ENCODE measurements at regions not wholly inside any gene's neighbourhood (a gene's known extent, or its start where the extent isn't known, plus 50 kb on each side); places are given as distances from the start of the nearest gene placed in this dataset.
A peak's percentile ranks its signal among the peaks of the same experiment; 100 is the strongest.

DNA sequence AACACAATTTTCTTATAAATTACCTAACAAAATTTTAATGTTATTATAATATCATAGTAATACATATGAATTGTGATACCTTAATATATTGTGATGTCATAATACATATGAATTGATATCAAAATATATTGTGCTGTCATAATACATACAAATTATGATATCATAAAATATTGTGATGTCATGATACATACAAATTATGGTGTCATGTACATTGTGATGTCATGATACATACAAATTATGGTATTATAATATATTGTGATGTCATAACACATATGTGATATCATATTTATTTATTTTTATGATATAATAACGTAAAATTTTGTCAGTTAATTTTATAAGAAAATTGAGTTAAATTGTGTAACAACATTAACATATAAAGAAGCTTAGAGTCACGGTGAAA is 1927.2 kb downstream of the TP53TG3F start:
- no peak for DNase-seq (ENCODE audit: low spot score)

DNA sequence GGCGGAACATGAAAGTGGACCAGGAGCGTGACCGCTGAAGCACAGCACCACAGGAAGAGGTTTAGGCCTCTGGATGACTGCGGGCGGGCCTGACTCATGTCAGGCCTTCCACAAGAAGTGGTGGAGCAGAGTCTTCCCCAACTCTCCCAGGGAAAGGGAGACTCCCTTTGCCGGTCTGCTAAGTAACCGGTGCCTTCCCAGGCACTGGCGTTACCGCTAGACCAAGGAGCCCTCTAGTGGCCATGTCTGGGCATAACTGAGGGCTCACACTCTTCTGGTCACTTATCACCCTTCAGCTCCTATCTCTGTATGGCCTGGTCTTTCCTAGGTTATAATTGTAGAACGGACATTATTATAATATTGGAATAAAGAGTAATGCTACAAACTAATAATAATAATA is 1931.9 kb downstream of the TP53TG3F start:
- peak; percentile 4 for DNase-seq (ENCODE audit: low spot score)

DNA sequence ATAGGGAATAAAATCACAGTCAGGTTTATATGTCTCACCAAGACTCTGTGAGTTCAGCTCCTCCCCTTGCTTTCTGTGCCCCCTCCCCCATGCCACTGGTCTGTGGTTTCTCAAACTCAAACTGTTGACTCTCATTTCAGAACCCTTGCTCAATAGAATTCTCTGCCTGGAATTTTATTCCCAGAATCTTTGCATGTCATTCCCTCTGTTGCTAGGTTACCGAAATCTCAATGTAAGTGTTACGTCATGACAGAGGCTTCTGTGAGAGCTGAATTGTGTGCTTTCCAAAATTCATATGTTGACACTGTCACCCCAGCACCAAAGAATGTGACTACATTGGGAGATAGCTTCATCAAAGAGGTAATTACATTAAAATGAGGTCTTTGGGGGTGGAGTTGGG is 1938.8 kb downstream of the TP53TG3F start:
- DNase-seq (ENCODE audit: low spot score): no peak

DNA sequence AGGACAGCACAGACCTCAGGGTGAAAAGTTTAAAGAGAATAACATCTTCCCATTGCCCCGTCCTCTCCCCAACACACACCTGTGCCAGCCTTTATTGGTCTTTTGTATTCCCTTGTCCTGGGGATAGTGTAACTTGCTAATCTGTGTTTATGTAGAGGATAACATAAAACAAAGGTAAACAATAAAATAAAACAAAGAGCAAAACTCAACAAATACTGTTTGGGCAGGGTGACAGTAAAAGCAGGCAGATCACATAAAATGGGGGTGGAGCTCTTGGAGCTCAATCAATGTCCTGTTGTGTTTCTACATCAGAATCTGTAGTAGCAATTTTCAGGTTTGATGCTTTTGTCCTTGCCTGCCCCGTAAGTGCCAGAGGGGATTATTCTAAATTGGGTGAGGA is 1939.7 kb downstream of the TP53TG3F start:
- DNase-seq (ENCODE audit: low spot score): no peak

DNA sequence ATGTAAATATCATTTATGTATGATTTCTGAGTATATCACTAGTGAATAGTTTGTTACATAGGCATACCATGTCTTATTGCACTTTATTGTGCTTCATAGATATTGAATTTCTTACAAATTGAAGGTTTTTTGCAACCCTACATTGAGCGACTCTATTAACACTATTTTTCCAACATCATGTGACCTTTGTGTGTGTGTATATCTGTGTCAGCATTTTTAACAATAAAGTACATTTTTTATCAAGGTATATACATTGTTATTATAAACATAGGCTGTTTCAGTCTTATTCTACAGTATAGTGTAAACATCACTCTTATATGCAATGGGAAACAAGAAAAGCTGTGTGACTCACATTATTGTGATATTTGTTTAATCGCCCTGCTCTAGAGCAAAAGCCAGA is 1944.9 kb downstream of the TP53TG3F start:
- DNase-seq (ENCODE audit: low spot score): no peak

DNA sequence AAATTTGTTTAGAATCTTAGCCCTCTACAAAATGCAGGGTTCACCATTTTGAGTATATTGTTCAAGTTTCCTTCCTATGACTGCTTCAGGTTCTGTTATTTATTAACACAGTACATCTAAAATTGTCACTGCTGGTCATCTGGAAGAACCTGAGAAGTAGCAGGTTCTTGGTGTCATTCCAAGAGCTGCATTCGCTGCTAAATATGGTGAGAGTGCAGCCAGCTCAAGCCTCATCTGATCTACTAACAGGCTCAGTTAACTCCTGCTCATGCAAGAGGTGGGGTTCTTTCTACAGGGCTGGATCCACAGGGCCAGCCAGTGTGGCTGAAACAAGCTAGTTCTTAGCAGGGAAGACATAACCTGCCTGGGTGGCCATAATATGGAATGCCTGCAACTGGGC is 1946.1 kb downstream of the TP53TG3F start:
- DNase-seq (ENCODE audit: low spot score): no peak

DNA sequence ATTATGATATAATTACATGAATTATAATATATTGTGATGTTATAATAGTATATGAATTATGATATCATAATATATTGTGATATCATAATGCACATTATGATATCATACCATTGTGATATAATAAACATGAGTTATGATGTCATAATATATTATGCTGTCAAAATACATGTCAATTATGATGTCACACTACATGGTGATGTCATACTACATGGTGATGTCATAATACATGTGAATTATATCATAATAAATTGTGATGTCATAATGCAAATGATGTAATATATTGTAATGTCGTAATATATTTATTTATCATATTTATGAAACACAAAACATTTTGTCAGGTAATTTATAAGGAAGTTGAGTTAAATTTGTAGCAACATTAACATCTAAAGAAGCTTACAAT is 1950.1 kb downstream of the TP53TG3F start:
- no peak for DNase-seq (ENCODE audit: low spot score)

DNA sequence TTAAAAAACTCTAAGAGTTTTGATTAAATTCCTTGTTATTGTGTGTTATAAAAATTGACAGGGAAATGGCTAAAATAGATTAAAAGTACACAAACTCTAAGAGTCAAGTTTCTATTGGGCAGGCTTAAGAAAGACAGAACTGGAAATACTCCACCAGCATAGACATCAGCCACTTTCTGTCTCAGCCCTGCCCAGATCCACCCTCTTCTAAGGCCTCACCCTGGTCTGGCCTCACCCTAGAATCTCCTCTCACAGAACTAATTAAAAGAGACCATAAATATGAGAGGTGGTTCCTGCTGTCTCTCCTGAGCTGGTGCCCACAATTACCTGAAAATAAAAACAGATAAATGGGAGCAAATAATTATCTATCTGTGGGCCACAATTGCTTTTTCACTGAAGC is 1951.0 kb downstream of the TP53TG3F start:
- DNase-seq (ENCODE audit: low spot score): no peak

DNA sequence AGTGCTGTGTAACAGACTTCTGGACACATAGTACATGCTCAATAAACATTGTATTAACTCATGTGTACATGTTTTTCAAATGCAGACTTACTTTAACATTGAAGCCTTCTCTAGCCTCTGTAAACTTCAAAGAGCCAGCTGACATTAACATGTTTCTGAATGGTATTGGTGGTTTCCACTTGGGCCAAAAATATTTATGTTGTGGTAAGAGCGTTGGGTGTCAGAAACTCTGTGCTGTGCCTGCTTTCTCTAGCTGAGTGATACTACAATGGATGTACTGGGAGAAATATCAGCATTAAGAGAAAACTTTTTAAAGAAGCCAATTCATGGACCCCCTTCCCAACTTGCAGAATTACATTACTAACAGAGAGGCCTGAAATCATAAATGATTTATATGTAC is 1951.7 kb downstream of the TP53TG3F start:
- no peak for DNase-seq (ENCODE audit: low spot score)

DNA sequence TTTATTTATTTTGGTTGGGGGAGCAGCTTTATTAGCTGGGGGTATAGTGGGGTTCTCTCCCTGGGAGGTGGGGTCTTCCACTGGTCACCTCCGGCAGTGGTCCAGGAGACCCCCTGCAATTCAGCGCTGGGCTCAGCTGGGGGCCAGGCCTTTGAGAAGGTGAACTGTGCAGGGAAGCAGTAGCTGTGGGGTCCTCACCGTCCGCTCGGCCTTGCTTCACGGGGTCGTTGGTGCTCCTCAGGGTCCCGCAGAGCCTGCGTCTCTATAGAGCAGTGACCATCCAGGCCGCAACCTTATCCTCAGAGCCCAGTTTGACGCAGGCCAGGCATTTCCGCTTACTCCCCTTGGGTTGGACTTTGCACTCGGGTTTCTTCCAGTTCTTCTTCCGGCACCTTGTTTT is 1954.7 kb downstream of the TP53TG3F start:
- no peak for DNase-seq (ENCODE audit: low spot score)

DNA sequence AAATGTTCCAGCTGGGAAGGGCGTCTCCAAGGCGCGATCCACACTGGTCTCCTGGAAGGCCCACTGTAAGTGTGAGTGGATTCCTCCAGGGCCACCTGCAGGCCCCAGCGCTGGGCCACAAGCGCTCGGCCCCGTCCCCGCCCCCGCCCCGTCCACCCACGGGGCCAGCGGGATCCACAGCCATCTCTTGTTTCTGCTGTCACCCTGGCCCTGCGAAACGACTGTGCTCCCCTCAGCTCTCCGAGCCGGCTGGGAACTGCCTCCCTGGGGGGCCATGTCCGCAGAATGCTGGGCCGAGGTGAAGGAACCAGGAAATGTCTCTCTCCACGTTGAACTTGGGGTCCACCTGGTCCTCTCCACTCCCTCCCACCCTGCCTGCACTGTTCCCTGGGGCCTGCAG is 1955.2 kb downstream of the TP53TG3F start:
- DNase-seq (ENCODE audit: low spot score): no peak

DNA sequence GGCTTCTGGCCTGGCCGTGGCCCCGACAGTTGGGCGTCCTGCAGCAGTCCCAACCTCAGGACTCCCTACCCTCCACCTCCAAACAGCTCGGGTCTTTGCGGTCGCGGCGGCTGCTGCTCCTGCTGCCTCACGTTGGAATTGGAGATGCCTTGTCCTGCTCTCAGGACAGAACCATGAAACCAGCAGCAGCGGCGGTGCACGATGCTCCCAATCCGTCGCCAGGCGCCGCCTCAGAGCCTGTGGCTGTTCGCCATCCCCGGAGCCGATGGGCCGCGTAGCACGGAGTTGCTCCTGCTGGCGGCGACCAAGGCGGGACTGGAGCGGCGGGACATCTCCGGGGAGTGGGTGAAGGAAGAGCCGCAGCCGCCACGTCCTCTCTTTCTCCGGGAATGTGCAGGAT is 1965.9 kb downstream of the TP53TG3F start:
- no peak for DNase-seq (ENCODE audit: low spot score)

DNA sequence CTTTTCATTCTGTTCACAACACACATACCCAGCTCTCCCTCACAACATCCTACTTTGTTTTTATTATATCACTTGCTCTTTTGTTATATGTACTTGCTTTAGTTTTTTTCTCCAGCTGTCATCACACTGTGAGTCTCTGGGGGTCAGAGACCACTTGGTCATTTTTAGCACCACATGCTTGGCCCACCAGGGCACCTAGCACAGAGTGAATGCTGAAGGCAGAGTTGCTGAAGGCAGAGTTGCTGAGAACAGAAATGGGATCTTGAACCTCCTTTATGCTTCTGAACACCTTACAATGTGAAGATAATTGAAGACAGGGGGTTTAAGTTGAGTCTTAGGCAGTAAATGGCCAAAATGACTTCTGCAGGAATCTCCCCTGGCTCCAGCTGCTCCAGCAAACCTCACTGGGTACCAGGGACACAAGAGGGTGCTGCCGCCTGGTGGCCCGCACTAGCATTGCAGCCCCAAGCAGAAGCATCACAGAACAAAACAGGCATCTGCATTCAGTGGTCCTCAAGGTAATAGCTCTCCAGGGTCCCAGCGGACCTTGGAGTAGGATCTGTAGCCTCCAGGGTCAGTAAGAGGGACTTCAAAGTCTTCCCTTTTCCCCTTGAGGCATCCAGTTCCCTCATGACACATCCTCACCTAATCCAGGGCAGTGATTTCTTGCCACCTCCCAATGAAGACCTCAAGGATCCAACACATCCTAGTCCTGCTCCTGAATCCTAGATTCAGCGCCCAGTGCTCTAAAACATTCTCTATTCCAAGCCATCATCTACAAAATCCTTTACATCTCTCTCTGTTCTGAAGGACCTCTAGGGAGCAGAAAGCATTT is 1972.6 kb downstream of the TP53TG3F start:
- peak; percentile 29 for DNase-seq (ENCODE audit: low spot score)

DNA sequence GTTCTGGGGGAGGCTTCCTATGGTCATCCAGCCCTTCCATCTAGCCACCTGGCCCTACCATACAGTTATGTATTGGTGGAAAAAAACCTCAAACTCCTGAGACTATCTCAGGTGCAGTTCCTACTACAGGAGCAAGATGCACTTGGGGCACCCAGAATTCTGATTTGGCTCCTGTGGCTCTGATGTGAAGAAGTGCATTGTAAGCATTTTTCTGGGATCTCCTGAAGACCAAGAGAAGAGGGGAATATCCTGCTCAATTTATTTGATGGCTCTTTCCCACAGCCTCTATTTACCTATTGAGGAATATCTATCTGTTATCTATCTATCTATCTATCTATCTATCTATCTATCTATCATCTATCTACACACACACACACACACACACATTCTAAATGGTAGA is 1981.5 kb downstream of the TP53TG3F start:
- no peak for DNase-seq (ENCODE audit: low spot score)

DNA sequence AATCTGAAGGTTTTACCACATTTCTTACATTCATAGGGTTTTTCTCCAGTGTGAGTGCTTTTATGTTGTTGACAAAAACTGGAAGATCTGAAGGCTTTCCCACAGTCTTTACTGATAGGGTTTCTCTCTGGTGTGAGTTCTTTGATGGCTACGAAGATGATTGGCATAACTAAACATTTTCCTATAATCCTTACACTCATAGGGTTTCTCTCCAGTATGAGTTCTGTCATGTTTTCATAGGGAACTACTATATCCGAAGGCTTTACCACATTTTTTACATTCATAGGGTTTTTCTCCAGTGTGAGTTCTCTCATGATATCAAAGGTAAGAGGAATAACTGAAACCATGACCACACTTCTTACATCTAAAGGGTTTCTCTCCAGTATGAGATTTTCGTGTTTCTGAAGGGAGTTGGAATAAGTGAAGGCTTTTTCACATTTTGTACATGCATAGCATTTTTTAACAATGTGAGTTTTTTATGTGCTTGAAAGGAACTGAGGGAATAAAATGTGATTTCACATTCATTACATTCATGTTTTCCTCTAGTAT is 1987.7 kb downstream of the TP53TG3F start:
- DNase-seq (ENCODE audit: low spot score): no peak

DNA sequence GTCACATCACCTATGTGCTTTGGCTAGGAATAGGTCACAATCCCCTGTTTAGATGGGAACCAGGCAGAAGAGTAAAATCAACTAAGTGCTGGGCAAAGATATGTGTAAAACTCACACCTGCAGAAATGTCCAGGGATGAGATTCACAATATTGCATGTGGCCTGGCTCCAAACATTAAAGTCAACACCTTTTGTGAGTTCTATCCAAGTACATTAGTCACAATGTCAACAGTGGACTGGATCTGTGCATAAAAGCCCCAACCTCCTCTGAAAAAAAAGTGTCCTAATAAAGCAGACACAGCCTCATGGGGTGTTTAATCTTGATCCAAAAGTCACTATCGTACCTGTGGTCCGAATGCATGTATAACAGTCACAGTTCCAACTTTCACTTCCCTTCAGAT is 1990.3 kb downstream of the TP53TG3F start:
- no peak for DNase-seq (ENCODE audit: low spot score)

DNA sequence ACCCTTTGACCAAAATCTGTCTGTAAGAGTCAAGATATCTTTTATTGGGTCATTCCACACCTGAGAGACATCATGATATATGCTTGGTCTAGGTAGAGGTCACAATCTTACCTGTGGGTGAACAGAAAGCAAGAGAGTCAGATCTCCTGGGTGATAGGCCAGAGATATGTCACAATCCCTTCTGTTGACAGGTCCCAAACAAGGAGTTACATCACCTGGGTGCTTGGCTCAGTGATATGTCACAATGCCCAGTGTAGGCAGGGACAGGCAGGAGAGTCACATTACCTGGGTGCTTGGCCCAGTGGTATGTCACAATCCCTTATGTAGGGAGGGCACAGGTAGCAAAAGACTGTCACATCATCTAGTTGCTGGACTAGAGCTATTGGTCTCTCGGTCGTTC is 1991.2 kb downstream of the TP53TG3F start:
- DNase-seq (ENCODE audit: low spot score): no peak

DNA sequence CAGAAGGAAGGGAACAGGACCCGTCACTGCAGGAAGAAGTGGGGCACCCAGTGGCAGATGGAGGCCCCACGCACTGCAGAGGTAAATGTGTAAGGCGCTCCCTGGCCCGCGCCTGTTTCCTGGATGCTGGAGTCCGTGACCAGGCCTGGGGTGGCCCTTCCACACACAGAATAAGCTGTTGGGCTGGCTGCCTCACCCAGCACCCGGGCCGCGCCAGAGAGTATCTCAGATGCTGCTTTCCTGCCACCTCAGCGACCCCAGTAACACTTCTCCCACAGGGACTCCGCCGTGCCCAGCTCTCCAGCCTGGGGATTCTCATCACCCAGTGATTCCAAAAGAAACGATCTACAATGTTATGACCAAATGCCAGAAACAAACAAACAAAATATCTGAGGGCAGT is 1993.1 kb downstream of the TP53TG3F start:
- no peak for DNase-seq (ENCODE audit: low spot score)

DNA sequence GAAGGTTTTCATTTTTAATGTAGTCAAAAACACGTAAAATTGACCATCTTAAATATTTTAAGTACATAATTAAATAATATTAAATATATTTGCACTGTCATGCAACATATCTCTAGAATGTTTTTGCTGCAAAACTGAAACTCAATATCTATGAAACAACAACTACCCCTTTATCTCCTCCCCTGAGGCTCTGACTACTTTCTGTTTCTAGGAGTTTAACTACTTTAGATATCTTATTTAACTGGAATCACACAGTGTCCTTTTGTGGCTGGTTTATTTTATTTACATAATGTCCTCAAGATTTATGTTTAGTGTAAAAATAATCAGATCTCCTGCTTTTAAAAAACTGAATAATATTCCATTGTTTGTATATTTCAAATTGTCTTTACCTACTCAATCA is 2003.9 kb downstream of the TP53TG3F start:
- no peak for DNase-seq (ENCODE audit: low spot score)

DNA sequence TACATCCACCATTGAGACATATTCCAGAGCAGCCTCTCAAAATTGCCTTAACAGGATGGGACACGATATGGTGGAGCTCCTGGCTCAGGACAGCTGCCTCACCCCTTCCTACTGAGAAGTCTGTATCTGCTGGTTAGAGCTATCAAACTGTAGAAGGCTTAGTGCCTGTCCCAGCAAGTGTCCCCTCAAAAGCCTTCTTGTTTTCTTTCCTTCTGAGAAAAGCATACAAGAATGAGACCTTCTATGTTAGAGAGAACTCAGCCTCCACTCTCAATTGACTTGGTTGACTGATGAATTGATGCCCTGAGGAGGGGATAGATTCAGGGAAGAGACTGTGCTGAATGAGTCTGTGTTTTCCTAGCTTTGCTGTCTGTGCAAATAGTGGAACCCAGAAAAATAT is 2020.9 kb downstream of the TP53TG3F start:
- DNase-seq (ENCODE audit: low spot score): no peak

DNA sequence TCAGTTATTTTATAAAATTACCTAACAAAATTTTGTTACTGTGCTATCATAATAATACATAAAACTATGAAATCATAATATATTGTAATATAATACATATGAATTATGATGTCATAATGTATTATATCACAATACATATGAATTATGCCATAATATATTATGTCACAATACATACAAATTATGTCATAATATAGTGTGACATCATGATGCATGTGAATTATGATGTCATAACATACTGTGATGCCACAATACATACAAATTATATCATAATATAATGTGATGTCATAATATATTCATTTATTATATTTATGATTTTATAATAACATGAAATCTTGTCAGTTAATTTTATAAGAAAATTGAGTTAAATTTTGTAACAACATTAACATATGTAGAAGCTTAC is 2021.6 kb downstream of the TP53TG3F start:
- DNase-seq (ENCODE audit: low spot score): no peak

DNA sequence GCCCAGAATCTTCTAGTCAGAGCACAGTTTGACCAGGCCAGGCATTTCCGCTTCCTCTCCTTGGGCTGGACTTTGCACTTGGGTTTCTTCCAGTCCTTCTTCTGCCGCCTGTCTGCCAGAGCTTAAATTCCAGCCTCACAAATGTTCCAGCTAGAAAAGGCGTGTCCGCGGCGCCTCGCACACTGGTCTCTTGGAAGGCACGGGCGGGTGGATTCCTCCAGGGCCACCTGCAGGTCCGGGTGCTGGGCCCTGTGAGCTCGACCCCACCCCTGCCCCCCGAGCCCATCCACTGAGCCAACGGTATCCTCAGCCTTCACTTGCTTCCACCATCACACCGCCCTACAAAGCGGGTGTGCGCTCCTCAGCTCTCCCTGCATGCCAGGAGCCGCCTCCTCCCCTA is 2026.5 kb downstream of the TP53TG3F start:
- no peak for DNase-seq (ENCODE audit: low spot score)

DNA sequence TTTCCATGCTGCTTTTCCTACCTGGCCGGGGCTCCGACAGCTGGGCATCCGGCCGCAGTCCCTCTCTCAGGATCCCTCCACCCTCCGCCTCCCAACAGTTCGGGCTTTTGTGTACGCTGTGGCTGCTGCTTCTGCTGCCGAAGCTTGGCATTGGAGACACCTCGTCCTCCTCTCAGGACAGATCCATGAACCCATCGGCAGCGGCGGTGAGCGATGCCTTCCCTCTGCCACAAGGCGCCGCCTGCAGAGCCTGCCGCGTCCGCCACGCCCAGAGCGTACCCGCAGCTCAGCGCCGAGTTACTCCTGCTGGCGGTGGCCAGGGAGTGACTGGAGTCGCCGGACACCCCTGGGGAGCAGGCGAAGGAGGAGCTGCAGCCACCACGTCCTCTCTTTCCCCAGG is 2032.8 kb downstream of the TP53TG3F start:
- peak; percentile 26 for DNase-seq (ENCODE audit: low spot score)

DNA sequence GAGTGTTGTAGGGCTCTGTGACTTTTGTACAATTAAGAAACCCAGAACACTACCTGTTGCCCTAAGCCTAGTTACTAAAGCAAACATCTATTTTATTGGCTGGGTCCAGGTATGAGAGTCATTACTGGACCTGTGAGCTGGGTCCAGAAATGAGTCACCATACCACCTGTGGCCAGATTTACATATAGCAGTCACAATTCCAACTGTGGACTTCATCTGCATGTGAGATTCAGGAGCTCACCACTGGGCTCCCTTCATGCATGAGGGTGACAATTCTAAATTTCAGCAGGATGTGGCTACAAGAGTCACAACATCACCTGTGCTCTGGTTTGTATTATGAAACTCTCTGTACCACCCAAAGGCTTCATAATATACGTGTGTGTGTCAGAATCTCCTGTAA is 2038.0 kb downstream of the TP53TG3F start:
- no peak for DNase-seq (ENCODE audit: low spot score)
